HL-60 (cell line): ENCODE measurements at regions not wholly inside any gene's neighbourhood (a gene's known extent, or its start where the extent isn't known, plus 50 kb on each side); places are given as distances from the start of the nearest gene placed in this dataset.

Experiments
- DNase-seq, 2 experiments: peaks; one replicate each; pipeline ENCODE4 v3.0.0-alpha.2; 2010 to 2020; ENCODE audit warnings: low read depth in 1 of 2, low spot score in 1 of 2
- H3K27ac ChIP-seq: fragments of 250-450 bp; sonication (Bioruptor Pico); replicated peaks from 2 replicates; pipeline ENCODE4 v1.5.1; 2020; ENCODE audit warnings: mild to moderate bottlenecking, moderate library complexity
- H3K27me3 ChIP-seq: fragments of 250-450 bp; sonication (Bioruptor Pico); 2 replicates; pipeline ENCODE4 v1.5.1; 2021; ENCODE audit warnings: mild to moderate bottlenecking, moderate library complexity; ENCODE audit not compliant: insufficient read depth, poor library complexity, severe bottlenecking
- H3K4me3 ChIP-seq: replicated peaks from 2 replicates; pipeline ENCODE4 v1.5.1; 2011; ENCODE audit warnings: mild to moderate bottlenecking, control low read depth, low read length; ENCODE audit not compliant: insufficient read depth
- GABPA ChIP-seq: IDR thresholded peaks from 2 replicates; pipeline ENCODE4 v1.6.1; 2012; ENCODE audit warnings: low read depth
- POLR2AphosphoS5 ChIP-seq: IDR thresholded peaks from 2 replicates; pipeline ENCODE4 v1.6.1; 2012; ENCODE audit warnings: low read depth
- SPI1 ChIP-seq: IDR thresholded peaks from 2 replicates; pipeline ENCODE4 v1.6.1; 2012; ENCODE audit warnings: low read depth, mild to moderate bottlenecking, borderline replicate concordance
- TF ChIP-seq, protein P1 (sequence below): IDR thresholded peaks from one replicate; pipeline ENCODE4 v1.5.1; 2011; ENCODE audit warnings: low read length, control low read depth, inconsistent platforms; ENCODE audit not compliant: insufficient read depth
- TF ChIP-seq, protein P2 (sequence below): IDR thresholded peaks from 2 replicates; pipeline ENCODE4 v1.6.1; 2012; ENCODE audit warnings: low read depth; ENCODE audit not compliant: insufficient replicate concordance

DNA sequence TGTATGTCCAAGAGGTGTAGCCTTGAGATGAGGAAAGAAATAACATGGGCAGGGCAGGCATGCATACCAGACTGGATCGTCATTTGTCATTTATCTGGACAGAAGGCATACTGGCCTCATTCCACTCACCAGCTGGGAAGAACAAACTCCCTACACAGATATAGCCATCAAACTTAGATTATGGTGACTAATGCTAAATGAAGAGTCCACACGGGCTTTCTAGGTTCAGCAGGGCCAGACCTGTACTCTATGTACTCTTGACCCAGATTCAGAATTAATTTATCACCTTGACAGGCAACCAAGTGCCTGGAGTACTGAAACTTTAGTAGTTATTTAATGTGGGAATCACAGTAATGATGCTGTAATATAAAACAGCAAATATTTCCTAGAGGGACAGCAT, 164.3 kb upstream of the IL12A start:
- DNase-seq = no peak
- TF ChIP-seq GABPA (no peak), SPI1 (no peak), POLR2AphosphoS5 (no peak)
- TF ChIP-seq, protein P1, sequence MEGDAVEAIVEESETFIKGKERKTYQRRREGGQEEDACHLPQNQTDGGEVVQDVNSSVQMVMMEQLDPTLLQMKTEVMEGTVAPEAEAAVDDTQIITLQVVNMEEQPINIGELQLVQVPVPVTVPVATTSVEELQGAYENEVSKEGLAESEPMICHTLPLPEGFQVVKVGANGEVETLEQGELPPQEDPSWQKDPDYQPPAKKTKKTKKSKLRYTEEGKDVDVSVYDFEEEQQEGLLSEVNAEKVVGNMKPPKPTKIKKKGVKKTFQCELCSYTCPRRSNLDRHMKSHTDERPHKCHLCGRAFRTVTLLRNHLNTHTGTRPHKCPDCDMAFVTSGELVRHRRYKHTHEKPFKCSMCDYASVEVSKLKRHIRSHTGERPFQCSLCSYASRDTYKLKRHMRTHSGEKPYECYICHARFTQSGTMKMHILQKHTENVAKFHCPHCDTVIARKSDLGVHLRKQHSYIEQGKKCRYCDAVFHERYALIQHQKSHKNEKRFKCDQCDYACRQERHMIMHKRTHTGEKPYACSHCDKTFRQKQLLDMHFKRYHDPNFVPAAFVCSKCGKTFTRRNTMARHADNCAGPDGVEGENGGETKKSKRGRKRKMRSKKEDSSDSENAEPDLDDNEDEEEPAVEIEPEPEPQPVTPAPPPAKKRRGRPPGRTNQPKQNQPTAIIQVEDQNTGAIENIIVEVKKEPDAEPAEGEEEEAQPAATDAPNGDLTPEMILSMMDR = no peak
- TF ChIP-seq, protein P2, sequence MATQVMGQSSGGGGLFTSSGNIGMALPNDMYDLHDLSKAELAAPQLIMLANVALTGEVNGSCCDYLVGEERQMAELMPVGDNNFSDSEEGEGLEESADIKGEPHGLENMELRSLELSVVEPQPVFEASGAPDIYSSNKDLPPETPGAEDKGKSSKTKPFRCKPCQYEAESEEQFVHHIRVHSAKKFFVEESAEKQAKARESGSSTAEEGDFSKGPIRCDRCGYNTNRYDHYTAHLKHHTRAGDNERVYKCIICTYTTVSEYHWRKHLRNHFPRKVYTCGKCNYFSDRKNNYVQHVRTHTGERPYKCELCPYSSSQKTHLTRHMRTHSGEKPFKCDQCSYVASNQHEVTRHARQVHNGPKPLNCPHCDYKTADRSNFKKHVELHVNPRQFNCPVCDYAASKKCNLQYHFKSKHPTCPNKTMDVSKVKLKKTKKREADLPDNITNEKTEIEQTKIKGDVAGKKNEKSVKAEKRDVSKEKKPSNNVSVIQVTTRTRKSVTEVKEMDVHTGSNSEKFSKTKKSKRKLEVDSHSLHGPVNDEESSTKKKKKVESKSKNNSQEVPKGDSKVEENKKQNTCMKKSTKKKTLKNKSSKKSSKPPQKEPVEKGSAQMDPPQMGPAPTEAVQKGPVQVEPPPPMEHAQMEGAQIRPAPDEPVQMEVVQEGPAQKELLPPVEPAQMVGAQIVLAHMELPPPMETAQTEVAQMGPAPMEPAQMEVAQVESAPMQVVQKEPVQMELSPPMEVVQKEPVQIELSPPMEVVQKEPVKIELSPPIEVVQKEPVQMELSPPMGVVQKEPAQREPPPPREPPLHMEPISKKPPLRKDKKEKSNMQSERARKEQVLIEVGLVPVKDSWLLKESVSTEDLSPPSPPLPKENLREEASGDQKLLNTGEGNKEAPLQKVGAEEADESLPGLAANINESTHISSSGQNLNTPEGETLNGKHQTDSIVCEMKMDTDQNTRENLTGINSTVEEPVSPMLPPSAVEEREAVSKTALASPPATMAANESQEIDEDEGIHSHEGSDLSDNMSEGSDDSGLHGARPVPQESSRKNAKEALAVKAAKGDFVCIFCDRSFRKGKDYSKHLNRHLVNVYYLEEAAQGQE = no peak
- Histone ChIP-seq H3K4me3 (no peak overlapping the region), H3K27me3 (peaks cover 2% of the 10 kb centered on the region), H3K27ac (no peak overlapping the region)

DNA sequence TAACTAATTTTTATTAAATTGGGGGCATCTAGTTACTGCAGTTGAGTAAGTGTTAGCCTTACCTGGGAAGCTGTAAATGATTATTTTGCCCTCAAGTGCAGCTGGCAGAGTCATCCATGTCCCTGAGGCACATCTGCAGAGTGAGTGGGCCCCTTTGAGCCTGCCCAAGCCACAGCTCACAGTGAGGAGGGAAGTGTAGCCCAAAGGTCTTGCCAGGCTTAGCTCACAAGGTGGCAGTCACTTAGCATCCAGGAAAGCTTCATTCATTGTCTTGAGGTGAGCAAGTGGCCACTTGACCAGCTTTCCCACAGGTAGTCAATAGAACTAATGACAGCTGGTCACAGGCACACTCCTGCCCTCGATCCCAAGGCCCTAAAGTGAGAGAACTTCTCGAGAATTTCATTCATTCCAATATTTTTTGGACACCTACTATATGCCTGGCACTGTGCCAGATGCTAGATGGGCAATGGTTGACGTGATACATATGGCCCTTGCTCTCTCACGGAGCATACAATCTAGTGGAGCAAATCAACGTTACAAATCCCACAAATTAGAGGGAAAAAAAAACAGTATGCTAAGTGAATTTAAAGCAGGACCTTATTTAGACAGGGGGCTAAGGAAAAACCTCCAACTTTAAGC, 163.3 kb upstream of the IL12A start:
- no peak overlapping the region for H3K27ac ChIP-seq
- TF ChIP-seq GABPA (no peak), POLR2AphosphoS5 (no peak), SPI1 (no peak)
- TF ChIP-seq, protein P2 = no peak
- TF ChIP-seq, protein P1 = no peak
- no peak for DNase-seq
- no peak overlapping the region for H3K4me3 ChIP-seq
- H3K27me3 ChIP-seq = peaks cover 2% of the 10 kb centered on the region

DNA sequence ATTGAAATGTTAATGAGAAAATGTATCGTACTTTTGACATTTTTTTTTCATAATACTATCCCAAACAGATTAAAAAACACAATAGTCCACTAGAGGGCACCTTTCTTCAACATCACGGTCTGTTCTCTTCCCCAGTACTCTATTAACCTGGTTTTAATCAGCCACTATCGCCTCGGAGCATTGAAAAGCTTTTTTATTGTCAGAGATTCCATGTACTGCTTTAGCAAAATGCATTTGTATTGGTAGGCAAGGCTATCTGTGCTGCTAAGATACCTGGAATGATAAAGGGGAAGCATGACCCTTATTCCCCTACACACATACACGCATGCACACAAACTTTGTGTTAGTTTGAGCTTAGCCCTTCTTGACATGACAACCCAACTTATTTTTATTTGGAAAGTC, 160.1 kb upstream of the IL12A start:
- no peak overlapping the region for H3K27ac ChIP-seq
- TF ChIP-seq, protein P1 = peak; percentile 3
- TF ChIP-seq POLR2AphosphoS5 = no peak
- H3K4me3 ChIP-seq = no peak overlapping the region
- peak in 1 of 2 experiments; percentile 8 for DNase-seq
- no peaks in the 10 kb centered on the region for H3K27me3 ChIP-seq

DNA sequence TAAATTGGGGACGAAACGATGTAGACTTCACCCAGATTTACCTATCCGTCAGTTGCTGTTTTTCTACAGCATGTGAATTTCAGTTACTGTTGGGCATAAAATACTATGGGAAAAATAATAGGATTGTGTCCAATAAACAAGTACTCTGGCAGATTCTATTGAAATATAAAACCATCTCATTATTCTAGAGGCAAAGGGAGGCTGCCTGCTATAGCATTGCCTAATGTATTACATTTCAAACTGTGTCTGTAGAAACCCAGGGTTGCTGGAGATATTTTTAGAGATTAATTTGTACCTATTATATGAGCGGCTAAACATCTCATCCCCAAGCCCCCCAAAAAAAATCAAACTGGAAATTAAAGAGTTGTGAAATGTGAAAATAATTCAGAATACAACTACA, 159.6 kb upstream of the IL12A start:
- Histone ChIP-seq H3K4me3 (no peak overlapping the region), H3K27ac (no peak overlapping the region), H3K27me3 (no peaks in the 10 kb centered on the region)
- TF ChIP-seq, protein P2 = no peak
- no peak for TF ChIP-seq SPI1
- TF ChIP-seq GABPA = no peak
- TF ChIP-seq, protein P1 = no peak
- no peak for TF ChIP-seq POLR2AphosphoS5
- DNase-seq = no peak
